Stimulated activated CD4-positive, alpha-beta T cell treated with anti-CD3 and anti-CD28 coated beads, Interleukin-4, amount 100 ng/mL, for 4 hours (primary cell): ENCODE measurements at regions not wholly inside any gene's neighbourhood (a gene's known extent, or its start where the extent isn't known, plus 50 kb on each side); places are given as distances from the start of the nearest gene placed in this dataset.
"Not testable (repeated sequence)": the region's sequence is repeated elsewhere in the genome, so short reads cannot be mapped to it uniquely, and the experiment has no call there.

Experiments
- DNase-seq, 2 experiments: peaks; one replicate each; pipeline ENCODE4 v3.0.0-alpha.2; 2020

DNA sequence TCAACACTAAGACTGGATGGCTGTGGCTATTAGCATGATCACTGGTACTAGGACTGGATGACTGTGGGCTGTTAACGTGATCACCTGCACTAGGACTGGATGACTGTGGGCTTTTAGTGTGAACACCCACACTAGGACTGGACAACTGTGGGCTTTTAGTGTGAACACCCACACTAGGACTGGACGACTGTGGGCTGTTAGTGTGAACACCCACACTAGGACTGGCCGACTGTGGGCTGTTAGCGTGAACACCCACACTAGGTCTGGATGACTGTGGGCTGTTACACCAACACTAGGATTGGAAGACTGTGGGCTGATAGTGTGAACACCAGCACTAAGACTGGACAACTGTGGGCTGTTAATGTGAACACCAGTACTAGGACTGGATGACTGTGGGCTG, 329.2 kb downstream of the OSTF1 start:
- no peak for DNase-seq

DNA sequence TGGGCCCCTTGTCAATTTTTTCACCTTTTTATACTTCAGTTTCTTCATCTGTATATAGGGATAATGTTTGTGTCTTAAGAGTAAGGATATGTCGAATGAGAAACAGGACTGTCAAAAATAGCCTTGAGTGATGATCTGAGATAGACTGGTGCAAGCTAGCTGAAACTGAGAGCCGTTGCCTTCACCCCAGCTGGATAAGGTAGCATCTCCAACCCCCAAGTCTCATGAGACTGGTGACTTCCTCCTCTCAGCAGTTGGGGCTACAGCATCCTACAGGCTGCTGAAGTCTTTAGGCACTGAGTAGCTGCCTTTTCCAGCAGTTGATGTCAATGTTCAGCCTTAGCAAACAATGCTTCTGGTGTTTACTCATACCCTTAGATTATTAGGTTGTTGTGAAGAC, 330.2 kb downstream of the OSTF1 start:
- no peak for DNase-seq

DNA sequence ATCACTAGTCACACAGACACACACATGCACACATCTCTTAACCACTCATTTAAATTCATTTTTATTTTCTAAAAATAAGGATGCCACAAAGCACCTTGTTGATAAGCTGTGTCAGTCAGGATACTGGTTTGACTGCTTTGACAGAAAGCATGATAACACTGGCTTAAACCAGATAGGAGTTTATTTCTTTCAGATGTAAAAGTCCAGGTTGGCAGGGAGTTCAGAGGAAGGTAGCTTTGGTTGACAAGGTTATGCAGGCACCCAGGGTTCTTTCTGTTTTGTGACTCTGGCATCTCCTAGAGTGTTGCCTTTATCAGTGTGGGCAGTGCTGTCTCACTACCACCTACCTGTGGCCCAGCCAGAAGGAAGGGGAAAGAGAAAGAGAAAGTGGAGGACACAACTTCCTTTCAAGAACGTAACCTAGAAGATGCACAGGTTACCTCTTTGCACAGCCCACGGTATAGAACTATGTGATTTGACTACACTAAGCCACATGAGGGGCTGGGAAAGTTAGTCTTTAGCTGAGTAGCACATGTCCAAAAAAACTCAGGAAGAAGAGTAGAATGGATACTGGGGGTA, 334.7 kb downstream of the OSTF1 start:
- peak in 1 of 2 experiments; percentile 1 for DNase-seq

DNA sequence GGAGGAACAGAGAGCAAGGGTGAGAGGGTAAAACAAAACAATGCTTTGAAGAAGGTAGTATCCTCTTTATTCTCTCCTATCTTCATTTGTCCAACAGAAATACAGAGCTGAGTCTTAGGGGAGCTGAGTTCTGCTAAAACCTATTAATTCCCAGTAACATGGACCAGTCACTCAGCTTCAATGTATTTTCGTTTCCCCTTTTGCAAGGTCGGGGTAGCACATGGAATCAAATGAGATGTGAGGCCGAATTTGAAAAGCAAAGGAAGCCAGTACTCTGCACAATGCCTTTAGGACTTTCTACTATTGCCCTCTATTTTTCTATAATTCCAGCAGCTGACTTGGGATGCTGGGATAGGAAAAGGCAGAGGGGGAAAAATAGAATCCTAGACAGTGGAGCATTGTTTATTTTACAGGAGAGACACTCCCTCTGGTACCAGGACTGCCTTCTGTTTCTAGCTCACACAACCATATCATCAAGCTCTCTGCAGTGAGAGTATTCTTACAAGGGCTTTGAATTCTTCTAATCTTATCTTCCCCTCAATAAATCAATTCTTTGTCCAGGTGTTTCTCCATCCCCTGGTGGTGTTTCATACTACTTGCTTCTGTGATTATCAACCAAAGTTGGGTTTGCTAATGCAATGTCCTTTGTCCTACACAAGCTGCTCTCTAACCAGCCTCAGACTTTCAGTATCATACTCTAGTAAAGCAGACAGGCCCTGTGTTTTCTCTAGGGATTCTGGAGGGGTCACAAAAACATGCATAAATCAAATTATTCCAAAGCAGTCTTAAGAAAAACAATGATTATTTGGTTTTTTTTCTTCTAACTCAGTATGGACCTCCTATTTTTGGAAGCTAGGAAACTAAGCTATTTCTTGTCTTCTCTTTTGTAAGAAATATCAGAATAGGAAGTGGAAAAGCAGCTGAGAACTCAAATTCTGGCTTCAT, 341.5 kb downstream of the OSTF1 start:
- no peak for DNase-seq

DNA sequence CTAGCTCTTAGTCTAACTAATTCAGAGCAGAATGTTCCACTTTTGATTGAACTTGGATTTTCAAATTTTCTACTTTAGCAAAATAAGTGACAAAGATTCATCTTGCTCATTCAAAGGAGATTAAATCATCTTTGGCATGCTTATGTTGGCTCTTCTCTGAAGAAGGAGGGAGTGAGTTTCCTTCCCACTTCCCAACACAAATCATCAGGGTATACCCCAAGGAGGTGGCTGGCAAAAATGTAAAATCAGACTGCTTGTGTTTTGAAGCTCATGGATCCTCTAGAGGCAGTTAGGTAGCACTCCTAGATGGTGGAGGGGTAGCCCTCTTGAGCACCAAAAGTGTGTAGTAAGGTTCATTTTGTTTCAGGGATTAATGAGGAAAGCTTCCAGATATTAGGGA, 343.1 kb downstream of the OSTF1 start:
- DNase-seq = no peak

DNA sequence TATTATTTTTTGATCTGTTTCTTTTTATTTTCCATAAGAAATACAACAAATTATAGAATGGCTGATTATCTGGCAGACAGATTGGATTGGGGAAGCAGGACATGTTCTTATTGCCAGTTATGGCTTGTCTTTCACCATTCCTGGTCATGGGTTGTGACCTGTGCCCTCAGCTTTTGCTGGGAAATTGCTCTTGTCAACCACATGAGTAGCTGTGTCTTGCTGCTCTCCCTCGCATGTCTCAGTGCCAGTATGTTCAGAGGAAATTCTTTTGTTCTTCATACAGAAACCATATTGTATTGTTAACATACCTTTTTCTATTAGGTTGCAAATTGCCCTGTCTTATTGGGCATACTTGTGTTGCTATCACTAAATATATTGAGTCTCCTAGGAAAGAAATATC, 344.1 kb downstream of the OSTF1 start:
- no peak for DNase-seq

DNA sequence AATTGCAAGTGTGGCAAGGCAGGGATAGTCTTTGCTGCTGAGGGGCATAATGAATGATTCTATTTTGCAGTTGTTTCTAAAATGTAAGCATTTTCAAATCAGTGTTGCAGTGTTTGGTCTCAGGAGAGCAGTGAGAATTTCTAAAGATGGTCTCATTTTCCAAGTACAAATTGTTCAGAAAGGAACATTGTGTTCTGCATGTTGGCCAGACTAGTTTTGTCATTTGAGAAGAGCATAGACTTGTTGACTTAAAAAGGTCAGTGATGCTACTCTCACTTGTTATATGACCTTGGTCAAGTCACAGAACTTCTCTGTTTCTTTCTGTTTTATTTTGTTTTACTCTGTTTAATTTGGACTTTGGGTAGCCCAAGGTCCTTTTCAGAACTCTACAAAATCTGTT, 344.6 kb downstream of the OSTF1 start:
- no peak for DNase-seq

DNA sequence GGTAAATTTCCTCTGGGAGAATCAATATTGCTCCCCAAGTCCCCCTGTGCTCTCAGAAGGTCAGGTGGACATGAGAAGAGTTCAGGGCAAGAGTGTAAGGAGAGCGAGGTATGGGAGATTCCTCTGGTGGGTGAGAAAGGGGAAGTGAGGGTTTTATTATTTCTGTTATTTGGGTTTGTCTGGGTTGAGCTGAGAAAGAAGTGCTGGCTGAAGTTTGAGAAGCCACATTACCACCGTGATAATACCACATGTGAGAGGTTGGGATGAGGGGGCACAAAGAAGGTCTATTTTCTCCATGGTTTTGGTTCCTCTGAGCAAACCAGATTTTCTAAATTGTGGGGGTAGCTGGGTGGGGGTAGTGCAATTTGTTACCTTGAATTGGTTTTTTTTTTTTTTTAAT, 350.4 kb downstream of the OSTF1 start:
- no peak for DNase-seq

DNA sequence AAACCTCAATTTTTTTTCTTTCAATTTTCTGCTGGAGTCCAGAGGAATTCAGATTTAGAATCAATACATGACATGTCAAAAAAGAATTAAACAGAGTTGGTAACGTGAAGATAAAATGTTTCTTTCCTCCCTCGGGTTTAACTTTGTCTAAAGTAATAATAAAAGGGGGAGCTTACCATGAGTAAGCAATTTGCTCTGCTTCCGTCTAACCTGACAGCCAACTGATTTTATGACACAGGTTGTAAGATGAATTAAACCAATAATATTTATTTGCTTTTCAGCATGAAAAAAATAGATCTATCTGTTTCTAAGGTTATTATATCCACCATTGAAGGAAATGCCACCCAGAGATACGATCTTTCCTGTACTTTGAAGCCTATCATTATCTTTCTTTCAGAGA, 352.6 kb downstream of the OSTF1 start:
- no peak for DNase-seq

DNA sequence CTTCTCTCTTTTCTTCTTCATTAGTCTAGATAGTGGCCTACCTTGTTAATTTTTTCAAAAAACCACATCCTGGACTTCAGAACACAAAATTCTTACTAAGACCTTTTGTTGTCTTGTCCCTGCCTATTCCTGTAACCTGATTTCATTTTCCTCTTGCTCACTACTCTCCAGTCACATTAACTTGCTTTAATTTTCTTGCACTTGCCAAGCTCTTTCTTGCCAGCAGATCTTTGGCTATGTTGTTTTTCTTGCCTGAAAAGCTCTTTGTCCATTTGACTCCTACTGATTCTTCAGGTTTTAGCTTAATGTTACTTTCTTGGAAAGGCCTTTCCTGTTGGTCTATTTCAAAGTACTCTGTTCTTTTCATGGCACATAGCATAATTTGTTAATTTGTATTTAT, 356.8 kb downstream of the OSTF1 start:
- DNase-seq = no peak

DNA sequence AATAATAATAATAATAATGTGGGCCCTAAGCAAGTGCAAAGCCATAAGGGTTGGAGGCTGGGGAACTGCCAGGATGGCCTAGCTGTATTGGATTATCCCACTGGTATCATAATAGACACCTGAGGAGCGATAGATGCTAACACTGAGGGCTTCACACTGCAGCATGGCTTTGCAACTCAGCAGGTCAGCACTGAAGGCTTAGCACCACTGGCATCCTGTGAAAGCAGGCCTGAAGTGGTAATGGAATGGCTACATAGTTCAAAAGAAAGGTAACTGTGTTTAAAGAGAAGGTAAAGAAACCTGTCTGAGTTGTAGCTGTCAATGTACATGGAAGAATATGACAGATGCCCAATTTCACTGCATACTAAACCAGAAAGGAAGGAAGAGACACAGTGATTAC, 359.0 kb downstream of the OSTF1 start:
- no peak for DNase-seq

DNA sequence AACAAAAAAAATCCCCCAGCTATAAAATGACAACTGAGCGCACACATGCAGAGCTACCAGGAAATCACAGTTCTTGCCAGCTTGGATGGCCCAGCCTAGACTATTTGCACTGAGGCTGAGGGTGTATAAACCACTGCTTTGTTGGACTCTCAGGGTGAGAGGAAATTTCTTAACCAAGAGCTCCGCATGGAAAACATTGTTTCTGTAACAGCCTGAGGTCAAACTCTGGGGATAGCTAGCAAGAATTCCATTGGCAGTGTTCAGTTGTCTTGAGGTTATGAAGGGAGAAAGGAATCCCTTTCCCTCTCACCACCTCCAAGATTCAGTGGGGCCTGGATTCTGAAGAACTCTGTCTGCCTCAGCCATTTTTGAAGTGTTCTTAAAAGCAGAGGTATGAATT, 360.0 kb downstream of the OSTF1 start:
- DNase-seq = no peak

DNA sequence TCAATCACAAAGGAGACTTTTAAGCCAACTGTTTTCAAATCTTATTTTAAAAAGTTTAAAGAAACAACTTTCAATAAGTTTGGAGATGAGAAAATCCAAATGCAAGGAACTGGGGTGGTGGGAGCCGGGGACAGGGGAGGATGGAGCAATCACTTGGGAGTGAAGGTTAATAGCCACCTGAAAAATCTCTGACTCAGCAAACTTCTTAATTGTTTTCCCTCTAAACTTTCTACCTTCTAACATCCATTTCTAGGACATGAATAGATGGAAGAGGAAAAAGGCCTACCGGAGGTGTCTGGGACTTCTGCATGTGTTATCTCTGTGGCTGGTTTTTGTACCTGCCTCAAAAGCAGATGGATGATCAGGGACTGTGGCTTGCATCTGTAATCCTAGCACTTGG, 360.6 kb downstream of the OSTF1 start:
- no peak for DNase-seq

DNA sequence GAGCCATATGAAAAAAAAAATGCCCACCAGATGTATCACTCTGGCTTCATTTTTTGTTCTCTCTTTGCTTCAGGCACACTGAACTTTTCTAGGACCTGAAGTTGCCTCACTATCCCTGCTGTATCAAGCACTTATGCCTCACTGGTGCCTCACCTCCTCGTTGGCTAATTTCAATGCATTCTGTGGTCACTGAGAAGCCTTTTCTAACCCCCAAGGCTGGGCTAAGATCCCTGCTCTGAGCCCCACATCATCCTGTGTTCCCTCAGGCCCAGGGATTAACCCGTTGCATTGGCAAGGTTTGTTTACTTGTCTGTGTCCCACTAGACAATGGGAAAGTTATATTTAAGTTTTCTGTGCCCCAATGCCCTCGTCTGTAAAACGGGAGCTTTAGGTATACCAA, 362.7 kb downstream of the OSTF1 start:
- DNase-seq = no peak

DNA sequence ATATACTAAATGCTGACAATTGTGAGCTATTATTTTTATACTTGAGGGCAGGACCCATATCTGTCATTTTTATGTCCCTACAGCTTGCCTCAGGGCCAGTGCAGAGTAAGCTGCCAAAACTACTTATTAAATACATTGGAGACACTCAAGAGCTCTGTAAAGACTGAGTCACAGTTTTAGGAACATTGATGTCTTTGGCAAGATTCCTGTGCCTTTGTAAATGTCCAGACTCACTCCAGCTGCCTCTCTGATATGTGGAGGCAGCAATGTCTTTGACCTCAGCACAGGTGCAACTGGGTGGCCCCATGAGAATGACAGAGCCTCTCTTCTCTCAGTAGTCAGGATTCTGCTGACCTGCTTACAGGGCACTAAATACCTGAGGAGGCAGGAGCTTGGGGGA, 363.2 kb downstream of the OSTF1 start:
- no peak for DNase-seq

DNA sequence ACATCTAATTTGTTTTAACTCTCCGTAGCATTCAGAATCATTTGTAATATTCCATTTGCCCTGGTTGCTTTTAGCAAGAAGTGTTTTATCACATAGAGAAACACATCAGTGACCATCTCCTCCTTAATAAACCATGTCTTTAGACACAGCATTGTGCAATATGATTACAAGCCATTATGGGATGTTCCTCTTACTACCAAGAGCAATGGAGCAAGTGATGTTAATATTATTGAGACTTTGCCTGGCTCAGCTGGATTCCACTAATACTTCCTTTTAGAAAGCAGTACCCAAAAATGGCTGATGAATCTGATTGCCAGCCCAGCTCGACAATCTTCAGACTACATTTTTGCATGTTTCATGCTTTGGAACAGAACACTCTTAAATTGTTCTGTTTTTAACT, 364.2 kb downstream of the OSTF1 start:
- DNase-seq = no peak

DNA sequence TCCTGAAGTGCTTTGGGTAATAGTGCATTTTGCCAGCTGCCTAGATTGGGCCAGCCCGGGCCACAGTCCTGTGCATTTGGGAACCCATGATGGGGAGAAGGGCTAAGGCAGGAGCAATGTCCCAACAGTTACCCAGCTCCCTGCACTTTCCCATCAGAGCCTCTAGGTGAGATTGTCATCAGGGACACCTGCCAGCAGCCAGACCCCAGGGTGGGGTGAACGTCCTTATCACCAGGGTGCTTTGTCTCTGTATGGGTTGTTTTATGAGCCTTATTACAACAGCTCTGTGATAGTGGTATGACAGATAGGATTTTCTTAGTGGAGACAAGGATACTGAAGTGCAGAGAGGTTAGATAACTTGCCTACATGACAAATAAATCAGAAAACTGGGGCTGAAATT, 365.7 kb downstream of the OSTF1 start:
- no peak for DNase-seq

DNA sequence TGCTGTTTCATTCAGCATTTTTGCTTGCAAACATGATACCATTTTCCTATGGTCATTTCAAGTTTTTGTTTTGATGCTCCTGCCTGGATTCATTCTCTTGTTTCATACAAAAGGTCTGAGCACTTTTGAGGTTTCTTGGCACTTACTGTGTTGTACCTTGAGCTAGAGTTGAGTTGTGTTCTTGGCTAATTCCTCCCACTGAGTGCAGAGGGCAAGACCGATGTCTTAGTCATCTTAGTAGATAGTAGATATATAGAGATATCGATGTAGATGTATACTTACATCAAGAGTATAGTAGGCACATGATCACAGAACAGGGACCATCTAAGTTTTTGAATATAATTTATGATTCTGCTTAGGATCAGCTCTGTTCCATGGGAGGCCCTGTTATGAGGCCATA, 366.6 kb downstream of the OSTF1 start:
- no peak for DNase-seq

DNA sequence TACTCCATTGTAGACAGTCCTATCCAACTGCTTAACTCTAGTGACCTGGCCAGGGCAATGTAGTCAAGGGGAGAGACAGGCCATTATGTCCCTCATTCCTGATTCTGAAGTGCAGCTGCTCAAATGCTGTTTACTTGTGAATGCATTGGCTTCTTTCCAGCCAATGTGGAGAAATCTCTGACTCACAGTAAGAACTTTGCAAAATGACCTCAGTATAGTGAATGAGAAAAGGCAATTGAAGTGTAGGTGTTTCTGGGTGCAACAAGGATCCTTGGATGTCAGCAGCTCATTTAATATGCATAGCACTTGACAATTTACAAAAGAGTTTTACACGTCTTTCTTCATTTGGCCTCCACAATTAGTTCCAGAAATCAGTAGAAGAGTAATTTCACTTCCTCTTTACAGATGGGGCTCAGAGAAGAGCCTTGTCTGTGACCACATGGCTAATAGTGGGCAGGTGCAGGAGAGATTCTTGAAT, 367.2 kb downstream of the OSTF1 start:
- no peak for DNase-seq

DNA sequence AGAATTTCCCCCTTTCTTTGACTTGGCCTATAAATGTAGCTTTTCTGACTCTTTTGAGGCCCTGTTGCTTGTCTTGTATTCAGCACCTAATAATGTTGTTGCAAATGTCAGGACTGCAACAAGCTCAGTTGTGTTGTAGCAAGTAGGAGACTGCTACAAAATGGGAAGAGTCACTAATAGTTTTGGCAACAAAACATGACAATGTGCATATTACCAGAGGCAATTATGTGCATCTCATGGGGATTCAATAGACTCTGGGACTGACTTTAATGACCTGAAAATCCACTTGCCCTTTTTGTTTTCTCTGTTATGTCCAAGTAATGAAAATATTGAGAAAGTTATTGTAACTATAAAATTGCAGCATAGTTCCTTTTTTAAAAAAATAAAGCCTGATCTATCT, 368.4 kb downstream of the OSTF1 start:
- no peak for DNase-seq

DNA sequence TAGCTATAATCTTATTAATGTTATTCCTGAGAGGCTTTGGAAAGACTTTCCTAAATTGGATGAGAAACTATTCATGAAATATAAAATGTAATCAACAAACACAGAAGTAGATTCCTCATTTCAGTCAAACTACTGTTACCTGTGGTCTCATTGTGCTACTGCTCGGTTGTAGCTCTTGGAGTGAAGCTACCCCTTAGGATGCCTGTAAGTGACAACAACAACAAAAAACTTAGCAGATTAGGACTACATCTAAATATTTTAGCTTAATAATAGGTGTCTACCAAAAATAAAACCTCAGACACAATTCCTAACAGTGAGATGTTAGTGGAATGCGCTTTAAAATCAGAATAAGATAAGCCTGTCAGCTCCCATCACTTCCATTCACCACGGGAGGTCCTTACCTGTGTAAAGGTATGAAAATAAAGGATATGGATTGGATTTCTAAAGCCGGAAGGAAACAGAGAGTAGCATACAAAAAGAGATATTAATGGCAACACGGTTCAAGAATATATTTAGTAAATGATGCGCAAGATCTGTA, 369.2 kb downstream of the OSTF1 start:
- DNase-seq = no peak

DNA sequence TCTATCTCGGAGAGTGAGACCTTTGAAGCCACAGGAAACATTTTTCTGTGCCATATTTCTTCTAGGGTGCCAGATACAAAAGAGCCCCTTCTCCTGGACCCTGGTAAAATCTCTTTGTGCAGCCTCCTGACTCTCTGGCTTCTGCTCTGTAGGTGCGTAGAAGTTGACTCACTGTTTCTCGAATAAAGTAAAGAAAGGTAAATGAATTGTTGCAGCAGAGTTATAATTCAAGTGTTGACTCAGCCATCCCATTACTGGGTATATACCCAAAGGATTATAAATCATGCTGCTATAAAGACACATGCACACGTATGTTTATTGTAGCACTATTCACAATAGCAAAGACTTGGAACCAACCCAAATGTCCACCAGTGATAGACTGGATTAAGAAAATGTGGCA, 371.0 kb downstream of the OSTF1 start:
- not testable (repeated sequence) for DNase-seq

DNA sequence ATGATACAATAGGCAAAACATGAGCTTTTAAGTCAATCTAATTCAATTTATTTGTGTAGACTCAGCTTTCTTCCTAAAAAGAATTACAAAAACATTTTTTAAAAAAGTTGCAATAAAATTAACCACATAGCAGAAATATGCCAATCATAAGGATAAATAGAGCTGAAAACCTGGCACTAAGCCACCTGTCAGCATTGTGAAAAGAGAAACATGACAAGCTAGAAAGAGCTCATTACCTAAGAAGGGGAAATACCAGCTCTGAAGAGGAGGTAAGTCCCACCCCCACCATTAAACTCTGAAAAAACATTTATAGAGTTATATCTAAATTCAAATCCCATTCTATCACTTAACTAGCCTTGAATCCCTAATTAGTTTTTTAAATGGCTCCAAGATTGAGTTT, 372.9 kb downstream of the OSTF1 start:
- DNase-seq = no peak

DNA sequence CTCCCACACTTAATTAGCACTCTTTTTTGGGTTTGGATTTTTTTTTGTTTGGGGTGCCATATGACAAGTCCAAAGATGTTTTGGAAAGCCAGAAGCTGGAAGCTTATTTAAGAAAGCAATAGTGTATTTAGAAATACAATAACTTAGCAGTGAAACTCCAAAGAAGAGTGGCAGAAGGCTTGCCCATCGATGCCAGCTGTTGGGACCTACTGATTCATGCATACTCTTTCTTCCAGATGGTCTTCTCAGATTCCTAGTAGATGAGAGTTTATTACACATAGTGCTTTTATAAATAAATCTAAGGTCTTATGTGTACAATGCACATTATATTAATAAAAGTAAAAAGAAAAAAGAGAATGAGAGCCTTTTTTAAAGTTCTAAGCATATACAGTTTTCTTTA, 374.6 kb downstream of the OSTF1 start:
- no peak for DNase-seq
